Neuron (in vitro differentiated cells): ENCODE measurements at regions not wholly inside any gene's neighbourhood (a gene's known extent, or its start where the extent isn't known, plus 50 kb on each side); places are given as distances from the start of the nearest gene placed in this dataset.

Experiments
- H2AFZ ChIP-seq: one replicate; pipeline ENCODE4 v1.6.1; 2013; ENCODE audit warnings: low read depth, mild to moderate bottlenecking, inconsistent platforms, low read length, moderate library complexity
- H3K27me3 ChIP-seq: one replicate; pipeline ENCODE4 v1.6.1; 2013; ENCODE audit warnings: low read length; ENCODE audit not compliant: insufficient read depth
- H3K36me3 ChIP-seq: one replicate; pipeline ENCODE4 v1.6.1; 2013; ENCODE audit warnings: low read length; ENCODE audit not compliant: insufficient read depth
- H3K4me1 ChIP-seq: one replicate; pipeline ENCODE4 v1.6.1; 2013; ENCODE audit warnings: low read length; ENCODE audit not compliant: insufficient read depth
- H3K4me3 ChIP-seq: 2 replicates; pipeline ENCODE4 v1.5.1; 2013; ENCODE audit warnings: mild to moderate bottlenecking, low read length, moderate library complexity
- H3K9me3 ChIP-seq: one replicate; pipeline ENCODE4 v1.6.1; 2013; ENCODE audit warnings: low read length

DNA sequence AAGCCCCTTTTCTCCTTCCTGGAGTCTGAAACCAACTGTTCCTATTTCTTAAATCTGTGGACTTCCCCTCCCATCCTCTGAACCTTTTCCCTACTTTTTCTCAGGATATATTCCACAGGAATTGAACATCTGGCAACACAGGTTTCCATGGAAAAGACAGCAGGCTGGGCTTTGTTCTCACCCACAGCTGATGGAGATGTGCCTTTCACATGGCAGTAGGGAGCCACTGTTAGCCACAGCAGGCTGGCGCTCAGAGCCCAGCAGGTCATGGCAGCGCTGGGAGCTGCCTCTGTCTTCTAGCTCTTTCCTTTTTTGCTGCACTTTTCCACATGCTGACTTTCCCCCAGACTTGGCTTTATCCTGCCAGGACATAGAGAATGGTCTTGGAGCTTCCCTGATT is 116.4 kb upstream of the NLRP1 start:
- no peaks in the 10 kb centered on the region for H3K27me3 ChIP-seq
- no peak overlapping the region for H3K4me3 ChIP-seq
- no peak overlapping the region for H2AFZ ChIP-seq
- peaks cover 8% of the 10 kb centered on the region for H3K4me1 ChIP-seq
- no peaks in the 10 kb centered on the region for H3K36me3 ChIP-seq
- H3K9me3 ChIP-seq, result no peaks in the 10 kb centered on the region

DNA sequence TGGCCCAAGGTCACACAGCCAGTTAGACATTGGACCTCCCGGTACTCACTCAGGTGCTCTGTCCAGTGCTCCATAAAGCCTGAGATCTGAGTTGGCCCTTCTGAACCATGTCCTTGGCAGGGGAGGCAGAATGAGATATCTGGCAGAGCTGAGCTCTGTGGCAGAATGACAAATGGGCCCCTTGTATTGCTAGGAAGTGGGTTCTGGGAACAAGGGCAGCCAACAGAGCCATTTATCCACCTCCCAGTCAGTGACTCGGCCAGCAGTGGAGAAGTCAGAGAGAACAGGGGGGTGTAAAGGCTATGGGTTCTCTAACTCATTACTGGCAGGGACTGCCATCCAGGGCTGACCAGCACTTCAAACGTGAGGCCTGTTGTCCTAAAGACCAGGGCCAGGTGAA is 117.1 kb upstream of the NLRP1 start:
- H3K4me3 ChIP-seq, result no peak overlapping the region
- H3K36me3 ChIP-seq, result no peaks in the 10 kb centered on the region
- H3K27me3 ChIP-seq, result no peaks in the 10 kb centered on the region
- H3K4me1 ChIP-seq, result peaks cover 9% of the 10 kb centered on the region
- H2AFZ ChIP-seq, result no peak overlapping the region
- H3K9me3 ChIP-seq, result no peaks in the 10 kb centered on the region

DNA sequence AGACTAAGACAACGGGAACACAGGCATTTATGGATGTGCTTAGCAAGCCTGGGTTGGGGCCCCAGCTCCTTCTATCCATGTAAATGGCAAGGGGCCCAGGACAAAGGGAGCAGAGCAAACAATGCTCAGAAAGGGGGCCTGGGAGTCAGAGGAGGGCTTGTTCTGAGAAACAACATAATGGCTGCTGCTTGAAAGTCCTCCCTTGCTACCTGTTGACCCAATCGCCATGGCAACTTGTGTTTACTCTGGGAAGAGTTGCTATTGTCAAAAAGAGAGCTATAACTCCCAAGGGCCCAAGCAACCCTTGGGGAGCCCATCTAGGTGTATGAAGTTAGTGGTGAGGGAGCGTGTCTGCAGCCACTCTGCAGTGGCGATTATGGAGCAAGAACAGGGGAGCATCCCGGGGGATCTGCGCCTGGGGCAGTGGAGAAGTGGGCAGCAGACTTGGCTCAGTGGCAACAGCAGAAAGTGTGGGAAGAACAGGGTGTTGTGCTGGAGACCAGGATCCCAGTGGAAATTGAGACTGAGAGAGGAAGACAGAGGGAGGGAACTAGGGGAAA is 118.7 kb upstream of the NLRP1 start:
- Histone ChIP-seq H3K27me3 (no peaks in the 10 kb centered on the region), H3K36me3 (no peaks in the 10 kb centered on the region), H3K4me1 (peaks cover 12% of the 10 kb centered on the region), H3K4me3 (no peak overlapping the region), H2AFZ (no peak overlapping the region), H3K9me3 (no peaks in the 10 kb centered on the region)

DNA sequence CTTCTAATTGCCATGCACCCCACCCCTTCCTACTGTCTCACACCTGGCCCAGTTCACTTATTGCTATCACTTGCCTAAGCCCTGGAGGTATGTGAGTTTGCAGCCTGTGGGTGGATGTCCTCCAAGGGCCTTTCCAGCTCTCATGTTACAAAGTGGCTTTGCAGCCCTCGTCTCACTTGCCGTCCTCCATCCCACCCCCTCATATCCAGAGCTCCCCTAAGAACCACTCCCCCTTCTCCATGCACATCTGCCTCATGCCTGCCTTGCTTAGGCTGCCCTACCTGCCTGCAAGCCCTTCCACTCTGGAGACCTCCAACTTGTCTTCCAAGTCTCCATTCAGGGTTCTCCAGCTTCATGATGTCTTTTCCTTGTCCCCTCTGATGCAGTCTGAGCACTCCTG is 119.4 kb upstream of the NLRP1 start:
- H3K9me3 ChIP-seq, result no peaks in the 10 kb centered on the region
- no peak overlapping the region for H3K4me3 ChIP-seq
- no peak overlapping the region for H2AFZ ChIP-seq
- peaks cover 12% of the 10 kb centered on the region for H3K4me1 ChIP-seq
- H3K27me3 ChIP-seq, result no peaks in the 10 kb centered on the region
- H3K36me3 ChIP-seq, result no peaks in the 10 kb centered on the region

DNA sequence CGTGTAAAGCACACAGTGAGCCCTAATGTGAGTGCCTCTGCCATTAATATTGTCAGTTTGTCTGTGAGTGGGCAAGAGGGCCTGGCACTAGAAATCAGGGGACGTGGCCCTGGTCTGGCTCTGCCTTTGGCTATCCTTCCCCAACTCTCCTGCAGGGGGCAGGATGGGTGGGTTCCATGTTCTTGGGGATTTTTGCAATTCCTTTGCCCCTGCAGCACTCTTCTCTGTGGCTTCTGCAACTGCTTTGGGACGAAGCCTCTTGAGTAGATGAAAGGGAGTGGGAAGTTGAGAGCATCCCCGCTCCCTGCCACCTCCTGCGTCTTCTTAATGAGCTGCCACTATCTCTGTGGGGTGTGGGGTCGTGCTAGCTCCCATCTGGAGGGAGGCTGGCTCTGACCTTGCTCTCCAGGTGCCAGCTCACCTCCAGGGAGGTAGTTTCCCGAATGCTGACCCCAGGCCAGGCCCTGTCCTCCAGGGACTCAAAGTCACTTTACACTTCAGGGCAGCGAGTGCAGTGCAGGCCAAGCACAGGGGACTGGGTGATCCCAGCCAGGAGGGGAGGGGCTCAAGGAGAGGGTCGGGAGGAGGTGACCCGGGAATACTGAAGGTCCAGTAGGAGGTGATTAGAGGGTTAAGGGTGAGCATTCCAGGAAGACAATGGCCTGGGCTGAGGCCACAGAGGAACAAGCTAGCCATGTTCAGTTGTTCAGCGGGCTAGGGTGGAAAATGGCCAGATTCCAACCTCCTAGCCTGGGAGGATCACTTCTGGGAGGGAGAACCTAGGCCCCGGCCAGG is 121.0 kb upstream of the NLRP1 start:
- Histone ChIP-seq H2AFZ (no peak overlapping the region), H3K9me3 (no peaks in the 10 kb centered on the region), H3K27me3 (no peaks in the 10 kb centered on the region), H3K4me3 (no peak overlapping the region), H3K4me1 (peaks cover 9% of the 10 kb centered on the region), H3K36me3 (no peaks in the 10 kb centered on the region)

DNA sequence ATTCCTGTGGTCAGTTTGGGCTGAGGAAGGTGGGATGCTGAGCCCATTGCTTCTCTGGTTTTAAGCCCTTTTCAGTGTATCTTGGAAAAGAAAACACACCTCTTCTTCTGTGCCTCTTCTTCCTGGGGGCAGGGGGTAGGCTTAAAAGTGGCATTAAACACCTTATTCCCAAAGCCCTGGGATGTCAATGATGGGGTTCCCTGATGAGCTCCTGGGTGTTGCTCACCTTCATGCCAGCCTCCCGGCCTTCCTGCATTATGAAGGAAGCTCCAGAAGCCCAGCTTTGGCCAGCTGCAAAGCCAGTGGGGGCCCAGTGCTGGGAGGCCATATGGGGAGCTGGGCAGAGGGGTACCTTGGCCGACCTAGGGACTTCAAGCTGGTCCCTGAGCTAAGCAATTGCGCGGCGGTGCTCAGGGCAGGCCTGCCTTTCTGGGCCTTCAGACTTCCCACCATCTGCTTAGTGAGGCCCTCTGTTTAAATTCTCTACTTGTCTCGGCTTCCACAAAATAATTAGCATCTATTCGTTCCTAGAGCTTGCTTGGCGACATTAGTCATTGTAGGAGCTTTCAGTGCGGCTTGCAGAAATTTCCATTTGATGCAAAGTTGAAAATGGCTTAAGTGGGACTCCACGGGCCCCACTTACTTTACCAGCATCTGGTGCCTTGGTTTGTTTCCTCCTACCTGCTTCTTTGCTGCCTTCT is 121.7 kb upstream of the NLRP1 start:
- H3K36me3 ChIP-seq, result no peaks in the 10 kb centered on the region
- no peak overlapping the region for H2AFZ ChIP-seq
- H3K27me3 ChIP-seq, result no peaks in the 10 kb centered on the region
- H3K4me1 ChIP-seq, result peaks cover 9% of the 10 kb centered on the region
- H3K4me3 ChIP-seq, result no peak overlapping the region
- no peaks in the 10 kb centered on the region for H3K9me3 ChIP-seq

DNA sequence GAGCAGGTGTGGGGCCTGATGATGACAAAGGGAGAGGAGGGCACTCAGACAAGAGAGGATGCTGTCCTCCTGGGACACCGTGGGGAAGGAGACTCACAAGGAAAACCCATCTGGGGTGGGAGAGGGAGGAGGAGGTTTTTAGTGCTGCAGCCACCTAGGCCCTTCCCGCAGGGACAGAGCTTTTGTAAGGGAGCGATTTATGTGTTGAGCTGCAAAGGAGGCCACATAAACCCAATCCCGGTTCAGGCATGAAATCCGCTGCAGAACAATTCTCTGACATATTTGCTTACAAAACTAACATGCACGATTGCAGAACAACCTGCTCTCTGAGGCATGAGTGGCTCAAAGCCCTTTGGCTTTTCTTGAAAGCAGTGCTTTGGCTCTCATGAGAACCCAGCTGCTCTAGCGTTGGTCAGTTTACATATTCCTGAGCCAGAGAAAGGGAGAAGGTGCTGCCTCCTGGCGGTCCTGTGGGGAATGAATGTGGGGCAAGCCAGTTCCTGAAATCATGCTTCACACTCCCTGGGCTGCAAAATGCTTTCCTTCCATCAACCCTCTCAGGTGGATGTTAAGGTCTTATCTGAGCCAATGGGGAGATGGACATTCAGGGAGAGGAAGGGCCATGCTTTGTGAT is 122.4 kb upstream of the NLRP1 start:
- no peaks in the 10 kb centered on the region for H3K27me3 ChIP-seq
- H3K9me3 ChIP-seq, result no peaks in the 10 kb centered on the region
- H2AFZ ChIP-seq, result no peak overlapping the region
- peaks cover 9% of the 10 kb centered on the region for H3K4me1 ChIP-seq
- H3K4me3 ChIP-seq, result no peak overlapping the region
- H3K36me3 ChIP-seq, result no peaks in the 10 kb centered on the region

DNA sequence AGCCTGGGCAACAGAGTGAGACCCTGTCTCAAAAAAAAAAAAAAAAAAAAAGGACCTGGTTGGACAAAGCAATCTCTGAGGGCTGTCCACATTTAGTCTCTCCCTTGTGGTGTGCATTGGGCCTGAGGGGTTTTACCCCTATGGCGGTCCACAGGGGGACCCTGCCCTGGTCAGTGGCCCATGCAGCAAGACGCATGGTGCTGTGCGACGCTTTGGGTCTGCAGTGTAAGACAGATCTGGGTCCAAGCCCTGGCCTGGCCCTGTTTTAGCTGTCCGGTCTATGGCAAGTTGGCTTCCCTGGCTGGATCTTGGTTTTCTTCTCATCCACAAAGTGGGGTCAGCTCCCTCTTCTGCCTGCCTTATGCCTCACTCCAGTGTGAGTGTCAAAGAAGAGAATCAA is 123.2 kb upstream of the NLRP1 start:
- Histone ChIP-seq H3K4me1 (peaks cover 9% of the 10 kb centered on the region), H3K27me3 (no peaks in the 10 kb centered on the region), H3K36me3 (no peaks in the 10 kb centered on the region), H3K4me3 (no peak overlapping the region), H2AFZ (no peak overlapping the region), H3K9me3 (no peaks in the 10 kb centered on the region)

DNA sequence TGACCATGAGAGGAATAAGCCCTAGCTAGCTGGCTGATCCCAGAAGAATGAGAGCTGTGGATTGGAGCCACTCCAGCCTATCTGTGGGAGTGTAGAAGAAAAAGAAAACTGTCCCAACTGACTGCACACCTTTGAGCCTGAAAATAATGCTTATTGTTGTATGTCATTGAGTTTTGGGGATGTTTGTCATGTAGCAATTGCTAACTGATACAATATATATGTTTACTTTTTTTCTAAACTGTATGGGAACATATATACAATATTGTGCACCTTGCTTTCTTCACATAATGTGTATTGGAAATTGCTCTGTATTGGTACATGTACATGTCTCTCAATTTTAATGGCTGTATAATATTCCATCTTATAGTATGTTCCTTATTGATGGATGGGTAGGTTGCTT is 124.0 kb upstream of the NLRP1 start:
- Histone ChIP-seq H3K4me1 (peaks cover 9% of the 10 kb centered on the region), H3K36me3 (no peaks in the 10 kb centered on the region), H3K27me3 (no peaks in the 10 kb centered on the region), H2AFZ (no peak overlapping the region), H3K9me3 (peaks cover 2% of the 10 kb centered on the region), H3K4me3 (no peak overlapping the region)

DNA sequence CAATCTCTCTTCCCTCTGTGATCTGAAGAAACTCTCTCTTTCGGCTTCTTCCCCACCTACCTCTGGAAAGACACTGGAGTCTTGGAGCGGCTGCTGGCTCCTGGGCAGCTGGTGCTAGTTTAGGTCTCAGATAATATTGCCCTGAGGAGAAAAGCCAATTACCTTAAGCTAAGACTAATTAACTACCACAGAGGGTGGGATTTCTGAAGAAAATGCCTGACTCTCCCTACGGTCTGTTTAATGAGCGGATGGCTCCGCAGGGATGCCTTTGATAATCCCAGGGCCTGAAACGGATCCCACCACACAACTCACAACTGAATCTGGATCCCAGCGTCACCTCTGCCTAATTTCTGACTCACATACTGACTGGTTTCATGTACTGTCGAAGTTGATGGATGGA is 127.0 kb upstream of the NLRP1 start:
- Histone ChIP-seq H3K36me3 (no peaks in the 10 kb centered on the region), H2AFZ (no peak overlapping the region), H3K4me1 (peaks cover 4% of the 10 kb centered on the region), H3K27me3 (peaks cover 3% of the 10 kb centered on the region), H3K9me3 (peaks cover 2% of the 10 kb centered on the region), H3K4me3 (no peak overlapping the region)

DNA sequence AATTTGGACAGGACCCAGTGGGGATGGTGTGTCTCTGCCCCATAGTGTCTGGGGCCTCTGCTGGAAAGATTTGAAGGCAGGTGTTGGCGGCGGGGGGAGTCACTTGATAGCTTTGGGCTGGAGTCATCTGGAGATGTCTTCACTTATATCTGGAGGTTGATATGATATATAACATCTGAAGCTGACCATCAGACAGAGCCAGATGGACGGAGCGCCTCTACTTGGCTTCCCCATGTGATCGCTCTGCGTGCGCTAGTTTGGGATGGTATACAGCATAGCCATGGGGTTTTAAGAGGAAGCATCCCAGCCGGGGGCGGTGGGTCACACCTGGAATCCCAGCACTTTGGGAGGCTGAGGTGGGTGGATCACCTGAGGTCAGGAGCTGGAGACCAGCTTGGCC is 130.7 kb upstream of the NLRP1 start:
- Histone ChIP-seq H3K4me1 (no peaks in the 10 kb centered on the region), H3K4me3 (no peak overlapping the region), H3K27me3 (peaks cover 3% of the 10 kb centered on the region), H3K9me3 (peaks cover 2% of the 10 kb centered on the region), H2AFZ (no peak overlapping the region), H3K36me3 (no peaks in the 10 kb centered on the region)

DNA sequence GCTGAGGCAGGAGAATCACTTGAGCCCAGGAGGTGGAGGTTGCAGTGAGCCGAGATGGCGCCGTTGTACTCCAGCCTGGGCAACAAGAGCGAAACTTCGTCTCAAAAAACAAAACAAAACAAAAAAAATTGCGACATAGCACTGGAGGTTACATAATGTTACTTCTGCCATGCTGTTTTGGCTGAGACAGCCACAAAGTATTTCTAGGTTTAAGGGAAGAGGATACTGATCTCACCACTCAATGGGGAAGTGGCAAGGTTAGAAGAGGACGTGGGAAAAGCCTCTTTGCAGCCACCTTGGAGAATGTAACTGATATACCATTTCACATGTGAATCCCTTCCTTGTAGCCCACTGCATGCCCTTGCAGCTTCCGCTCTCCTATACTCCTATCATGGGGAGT is 131.2 kb upstream of the NLRP1 start:
- no peaks in the 10 kb centered on the region for H3K36me3 ChIP-seq
- H2AFZ ChIP-seq, result no peak overlapping the region
- H3K4me1 ChIP-seq, result no peaks in the 10 kb centered on the region
- H3K27me3 ChIP-seq, result peaks cover 3% of the 10 kb centered on the region
- H3K4me3 ChIP-seq, result no peak overlapping the region
- H3K9me3 ChIP-seq, result peaks cover 2% of the 10 kb centered on the region

DNA sequence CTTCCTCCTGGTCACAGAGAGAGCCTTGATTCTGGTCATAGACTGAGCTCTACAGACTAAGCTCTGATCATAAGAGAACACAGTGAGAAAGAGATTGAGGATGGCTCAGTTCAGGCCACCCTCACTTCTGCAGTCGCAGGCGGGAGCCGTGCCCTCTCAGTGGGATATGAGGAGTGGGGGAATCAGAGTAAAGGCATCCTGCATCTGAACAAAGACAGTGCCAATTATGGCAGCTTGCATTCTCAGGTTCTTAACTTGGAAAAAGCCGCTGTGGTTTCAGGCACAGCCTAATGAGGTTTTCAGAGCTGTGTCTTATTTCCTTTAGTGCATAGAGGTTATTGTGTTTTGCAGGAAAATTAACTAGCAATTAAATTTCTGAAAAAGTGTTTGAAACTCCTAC is 134.4 kb upstream of the NLRP1 start:
- Histone ChIP-seq H2AFZ (no peak overlapping the region), H3K27me3 (peaks cover 3% of the 10 kb centered on the region), H3K4me3 (no peak overlapping the region), H3K9me3 (peaks cover 2% of the 10 kb centered on the region), H3K36me3 (no peaks in the 10 kb centered on the region), H3K4me1 (no peaks in the 10 kb centered on the region)
